GM21723 (cell line): ENCODE measurements at regions not wholly inside any gene's neighbourhood (a gene's known extent, or its start where the extent isn't known, plus 50 kb on each side); places are given as distances from the start of the nearest gene placed in this dataset.
"Not testable (repeated sequence)": the region's sequence is repeated elsewhere in the genome, so short reads cannot be mapped to it uniquely, and the experiment has no call there.

Source experiments
- ATAC-seq: cut with Tn5 transposase; IDR thresholded peaks from one replicate; pipeline ENCODE4 v1.9.1; 2021; ENCODE audit warnings: mild to moderate bottlenecking, moderate library complexity; ENCODE audit not compliant: unreplicated experiment

DNA sequence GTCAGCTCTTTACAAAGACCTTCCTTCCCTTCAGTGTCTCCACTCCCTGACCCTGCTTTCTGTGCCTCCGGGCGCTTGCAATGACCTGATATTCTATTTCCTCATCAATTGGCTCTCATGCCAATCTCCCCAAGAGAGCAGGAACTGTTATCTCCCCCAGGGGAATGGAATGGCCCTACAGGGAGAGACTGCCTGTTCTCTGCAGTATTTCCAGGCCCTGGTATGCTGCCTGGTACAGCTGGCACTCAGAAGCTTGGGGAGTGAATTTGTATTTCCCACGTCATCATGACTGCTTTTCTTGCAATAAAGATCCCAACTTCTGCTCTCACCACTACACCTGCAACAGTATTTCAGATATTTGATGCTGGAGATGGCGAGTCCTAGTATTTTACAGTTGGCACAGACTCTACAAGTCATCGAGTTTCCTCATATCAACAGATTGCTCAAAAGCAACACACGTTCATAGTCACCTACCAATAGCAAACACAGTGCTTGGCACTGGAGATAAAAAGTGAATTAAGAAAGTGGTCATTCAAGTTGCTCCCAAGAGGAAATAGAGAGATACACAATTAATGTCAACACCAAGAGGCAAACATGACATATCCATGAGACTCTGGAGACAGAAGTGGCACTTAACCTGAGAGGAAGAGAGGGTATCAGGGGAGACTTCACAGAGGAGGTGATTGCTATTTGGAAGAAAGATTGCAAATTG is 90.5 kb upstream of the EGFL6 start:
- ATAC-seq = no peak

DNA sequence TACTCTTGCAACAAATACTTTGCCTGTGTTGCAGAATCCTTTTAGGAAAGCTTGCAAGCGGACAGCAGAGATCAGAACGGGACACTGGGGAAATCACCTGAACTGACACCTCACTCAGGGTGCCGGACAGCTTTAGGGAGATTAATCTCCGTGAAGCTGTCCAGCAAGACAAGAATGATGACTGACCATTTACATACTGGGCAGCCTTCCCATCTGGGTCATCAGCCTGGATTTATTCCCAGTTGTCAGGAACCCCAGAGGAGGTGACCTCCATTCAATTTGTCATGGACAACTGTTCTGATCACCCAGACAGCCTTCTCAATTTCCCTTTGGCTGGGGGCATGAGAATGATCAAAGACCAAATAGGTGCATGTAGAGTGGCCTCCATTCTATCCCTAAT is 93.0 kb upstream of the EGFL6 start:
- ATAC-seq = no peak

GRCh38 chrX:13474164-13474516 is 95.3 kb upstream of the EGFL6 start:
- peak; percentile 58 for ATAC-seq

GRCh38 chrX:13473442-13474163 is 95.8 kb upstream of the EGFL6 start:
- ATAC-seq = peak; percentile 86

- ATAC-seq = no peak
These were observed 96.4 kb upstream of the EGFL6 start for GRCh38 chrX:13472975-13473374.

GRCh38 chrX:13471269-13471668 is 98.1 kb upstream of the EGFL6 start:
- ATAC-seq = no peak

DNA sequence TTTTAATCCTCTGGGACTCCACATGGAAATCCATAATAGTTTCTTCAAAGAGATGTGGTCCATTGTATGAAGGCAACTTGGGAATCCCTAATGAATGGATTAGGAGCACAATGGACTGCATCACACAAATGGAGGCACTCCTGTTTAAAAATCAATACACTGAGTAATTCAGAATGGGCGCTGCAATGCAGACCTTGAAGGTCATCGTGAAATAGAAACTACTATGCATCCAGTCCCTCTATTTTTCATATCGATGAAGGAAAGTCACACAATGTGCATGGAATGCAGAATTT is 98.8 kb upstream of the EGFL6 start:
- no peak for ATAC-seq

- no peak for ATAC-seq
These were observed 99.3 kb upstream of the EGFL6 start for GRCh38 chrX:13469963-13470684.

- ATAC-seq = no peak
These were observed 101.3 kb upstream of the EGFL6 start for GRCh38 chrX:13468096-13468495.

- ATAC-seq = no peak
These were observed 102.2 kb upstream of the EGFL6 start for GRCh38 chrX:13467243-13467642.

- no peak for ATAC-seq
These were observed 104.7 kb upstream of the EGFL6 start for GRCh38 chrX:13464599-13465275.

DNA sequence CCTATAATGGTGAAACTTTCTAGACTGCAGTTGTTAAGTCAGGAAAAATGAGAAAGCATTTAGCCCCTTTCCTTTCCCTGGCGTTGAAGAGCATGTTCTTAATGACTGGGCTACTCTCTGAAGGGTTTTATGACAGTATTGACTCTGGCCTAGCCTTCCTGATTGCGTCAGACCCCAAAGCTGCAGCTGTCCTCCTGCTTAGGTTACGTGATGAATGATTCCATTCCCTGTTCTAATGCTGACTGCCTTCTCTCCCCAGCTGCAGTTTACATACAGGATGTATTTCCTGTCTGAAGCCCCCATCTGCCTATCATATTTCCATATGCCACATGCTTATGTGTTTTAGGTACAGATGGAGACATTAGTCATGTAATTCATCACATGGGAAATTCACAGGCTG is 105.8 kb upstream of the EGFL6 start:
- ATAC-seq = no peak

- ATAC-seq = no peak
These were observed 117.1 kb upstream of the EGFL6 start for GRCh38 chrX:13452283-13452682.

GRCh38 chrX:13449441-13449840 is 120.0 kb upstream of the EGFL6 start:
- no peak for ATAC-seq

DNA sequence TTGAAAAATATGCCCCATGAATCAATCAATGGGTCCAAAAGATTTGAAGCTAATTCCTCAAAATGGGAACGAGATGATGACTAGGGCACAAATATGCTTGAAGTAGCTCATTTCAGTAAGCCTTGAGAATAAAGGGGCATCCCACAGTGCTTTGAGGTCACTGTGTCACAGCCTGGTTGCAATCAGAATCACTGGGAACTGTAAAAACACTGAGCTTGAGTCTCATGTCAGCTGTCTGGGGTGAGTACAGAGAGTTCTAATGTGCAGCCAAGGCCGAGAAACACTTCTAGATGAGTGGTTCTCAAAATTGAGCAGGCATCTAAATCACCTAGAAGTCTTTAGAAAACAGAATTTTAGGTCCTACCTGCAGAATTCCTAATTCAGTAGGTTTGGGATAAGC is 120.5 kb upstream of the EGFL6 start:
- ATAC-seq = no peak

DNA sequence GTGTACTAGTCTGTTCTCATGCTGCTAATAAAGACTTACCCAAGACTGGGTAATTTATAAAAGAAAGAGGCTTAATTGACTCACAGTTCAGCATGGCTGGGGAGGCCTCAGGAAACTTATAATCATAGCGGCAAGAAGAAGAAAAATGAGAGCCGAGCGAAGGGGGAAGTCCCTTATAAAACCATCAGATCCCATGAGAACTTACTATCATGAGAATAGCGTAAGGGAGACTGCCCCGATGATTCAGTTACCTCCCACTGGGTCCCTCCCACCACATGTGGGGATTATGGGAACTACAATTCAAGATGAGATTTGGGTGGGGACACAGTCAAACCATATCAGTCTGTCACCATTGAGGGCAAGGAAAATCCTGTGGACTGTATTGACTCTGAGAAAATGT is 121.8 kb upstream of the ATXN3L start:
- ATAC-seq = not testable (repeated sequence)

- ATAC-seq = no peak
These were observed 120.3 kb upstream of the ATXN3L start for GRCh38 chrX:13440176-13440575.

DNA sequence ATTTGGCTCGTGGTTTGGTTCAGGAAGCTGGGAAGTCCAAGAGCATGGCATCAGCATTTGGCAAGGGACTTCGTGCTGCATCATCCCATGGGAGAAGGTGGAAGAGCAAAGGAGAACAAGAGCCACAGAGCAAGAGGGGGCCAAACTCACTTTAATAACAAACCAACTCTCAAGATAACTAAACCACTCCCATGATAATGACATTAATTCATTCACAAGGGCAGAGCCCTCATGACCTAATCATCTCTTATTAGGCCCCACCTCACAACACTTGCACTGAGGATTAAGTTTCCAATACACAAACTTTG is 113.4 kb upstream of the ATXN3L start:
- ATAC-seq = no peak

DNA sequence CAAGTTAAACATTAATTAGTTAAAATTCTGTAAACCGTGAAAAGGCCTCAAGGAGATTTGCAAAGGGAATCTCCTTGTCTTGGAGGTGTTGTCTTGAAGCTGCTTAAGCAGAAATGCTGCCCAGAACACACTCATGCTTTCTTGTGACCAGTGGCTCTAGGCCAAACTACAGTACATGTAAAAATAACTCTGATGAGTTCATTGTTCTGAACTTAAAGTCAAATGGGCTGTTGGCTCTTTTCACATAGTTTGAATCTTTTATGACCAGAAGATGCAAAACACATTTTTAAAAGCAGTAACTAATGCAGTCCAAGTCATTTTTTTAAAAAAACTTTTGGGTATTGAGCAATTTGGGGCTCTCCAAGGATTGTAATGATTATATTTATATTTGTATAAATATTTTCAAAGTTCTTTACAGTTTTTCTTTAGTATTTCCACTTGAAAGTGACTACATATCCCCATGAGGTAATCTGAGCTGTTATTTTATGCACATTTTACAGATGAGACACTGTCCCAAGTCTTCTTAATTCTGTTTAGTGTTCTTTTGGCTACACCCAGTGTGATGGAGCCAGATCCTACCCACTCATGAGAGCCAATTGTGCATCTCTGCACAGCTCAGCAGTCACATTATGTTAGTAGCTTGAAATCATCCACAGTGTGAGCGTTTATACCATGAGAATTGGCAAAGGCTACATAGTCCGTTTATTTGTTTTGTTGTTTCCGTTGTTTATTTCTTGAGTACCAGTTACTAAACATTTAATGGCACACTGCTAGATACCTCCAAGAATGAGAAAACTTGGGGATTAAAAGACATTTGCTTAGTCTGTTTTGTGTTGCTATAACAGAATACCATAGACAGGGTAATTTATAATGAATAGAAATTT is 112.8 kb upstream of the ATXN3L start:
- no peak for ATAC-seq

DNA sequence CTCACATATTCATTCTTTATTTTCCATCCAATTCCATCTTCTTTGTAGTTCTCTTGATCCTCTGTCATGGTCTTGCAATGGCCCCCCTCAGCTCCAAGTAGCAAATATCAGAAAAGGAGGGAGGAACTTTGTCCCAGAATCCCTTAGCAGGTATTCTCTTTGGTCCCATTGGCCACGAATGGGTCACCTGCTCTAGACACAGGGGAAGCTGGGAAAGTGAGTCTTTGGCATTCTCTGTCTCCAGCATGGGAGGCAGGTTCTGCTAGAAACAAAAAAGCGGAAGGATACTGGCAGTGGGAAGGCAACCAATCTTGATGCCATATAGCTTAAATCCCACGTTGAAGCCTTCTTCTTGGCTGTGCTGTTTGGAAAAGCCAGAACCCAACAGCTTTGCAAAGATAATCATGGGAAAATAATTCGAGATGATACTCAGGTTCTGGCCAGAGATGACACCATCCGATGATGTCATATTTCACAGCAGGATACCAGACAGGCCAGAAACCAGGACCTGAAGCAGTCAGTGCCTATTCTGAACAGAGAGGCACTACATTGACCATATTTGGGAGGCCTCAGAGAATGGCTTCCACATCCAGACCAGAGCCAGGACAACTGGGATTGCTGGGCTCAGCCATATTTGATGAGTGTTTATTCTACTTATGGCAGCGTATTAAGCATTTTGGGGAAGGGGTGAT is 110.4 kb upstream of the ATXN3L start:
- no peak for ATAC-seq
